ENCODE measurements at regions not wholly inside any gene's neighbourhood (a gene's known extent, or its start where the extent isn't known, plus 50 kb on each side); places are given as distances from the start of the nearest gene placed in this dataset.
"Not testable (repeated sequence)": the region's sequence is repeated elsewhere in the genome, so short reads cannot be mapped to it uniquely, and the experiment has no call there.

GRCh38 chr10:65423043-65423442 lies 1502.8 kb upstream of the LRRTM3 start (continued):
- no peak for TF ChIP-seq ZNF782 (CRISPR knock-in tag; IDR thresholded peaks at IDR 0.05; ENCODE audit: borderline replicate concordance)

GRCh38 chr10:65429381-65429780 lies 1496.5 kb upstream of the LRRTM3 start:
- BruUV-seq (replicated peaks); DNase-seq (ENCODE audit: low spot score); in situ Hi-C loops (cut with HindIII; ENCODE audit: extremely low pct_ligation_motif_present, low pct_unique_long_range_greater_than_20kb); CTCF ChIA-PET (ENCODE audit: low intra/inter-chr PET ratio, low total read pairs); POLR2A ChIA-PET; H3K79me2 ChIP-seq (ENCODE audit: insufficient read depth, low read length); H2AFZ ChIP-seq (ENCODE audit: low read length); H3K27me3 ChIP-seq (ENCODE audit: control insufficient read depth in 1 of 2, insufficient read depth in 2 of 2, low read length in 2 of 2); FAIRE-seq; H3K4me1 ChIP-seq (ENCODE audit: insufficient read depth, low read length); H3K4me3 ChIP-seq (replicated peaks in 1 of 3; ENCODE audit: insufficient read depth in 1 of 3, low read depth in 2 of 3, low read length in 3 of 3); H3K27ac ChIP-seq (ENCODE audit: extremely low read length, insufficient read depth, low read length); H3K9me3 ChIP-seq (ENCODE audit: low read length); H3K9ac ChIP-seq (ENCODE audit: insufficient read depth, low read depth, low read length); H3K4me2 ChIP-seq (ENCODE audit: low read depth, low read length); ATAC-seq; H3K36me3 ChIP-seq (replicated peaks in 1 of 2; ENCODE audit: control insufficient read depth in 1 of 2, insufficient read depth in 2 of 2, low read length in 2 of 2); intact Hi-C loops (cut with micrococcal nuclease; ENCODE audit: unreplicated experiment); H4K20me1 ChIP-seq (ENCODE audit: insufficient read depth, low read length): not testable (repeated sequence)
- WGBS (ENCODE audit: low lambda C conversion rate), result no CpG with 5 or more reads among the region's 30 CpGs

GRCh38 chr10:65430979-65431378 lies 1494.9 kb upstream of the LRRTM3 start:
- no peak for DNase-seq (ENCODE audit: low spot score)
- ChIA-PET POLR2A (no interaction called here), CTCF (ENCODE audit: low intra/inter-chr PET ratio, low total read pairs) (no interaction called here)
- ATAC-seq, result no peak
- no peaks in the 10 kb centered on the region for H3K4me1 ChIP-seq (ENCODE audit: insufficient read depth, low read length)
- no peaks in the 10 kb centered on the region for H4K20me1 ChIP-seq (ENCODE audit: insufficient read depth, low read length)
- FAIRE-seq, result no peak
- no peaks in the 10 kb centered on the region for H3K79me2 ChIP-seq (ENCODE audit: insufficient read depth, low read length)
- no TSS peak for BruUV-seq (replicated peaks)
- no peak overlapping the region for H2AFZ ChIP-seq (ENCODE audit: low read length)
- H3K9ac ChIP-seq (ENCODE audit: insufficient read depth, low read depth, low read length), result no peak overlapping the region
- H3K4me2 ChIP-seq (ENCODE audit: low read depth, low read length), result no peak overlapping the region
- intact Hi-C loops (cut with micrococcal nuclease; ENCODE audit: unreplicated experiment) (no loop called here), in situ Hi-C loops (cut with HindIII; ENCODE audit: extremely low pct_ligation_motif_present, low pct_unique_long_range_greater_than_20kb) (no loop called here)
- no peaks in the 10 kb centered on the region for H3K9me3 ChIP-seq (ENCODE audit: low read length)
- no peaks in the 10 kb centered on the region for H3K36me3 ChIP-seq (replicated peaks in 1 of 2; ENCODE audit: control insufficient read depth in 1 of 2, insufficient read depth in 2 of 2, low read length in 2 of 2)
- H3K4me3 ChIP-seq (replicated peaks in 1 of 3; ENCODE audit: insufficient read depth in 1 of 3, low read depth in 2 of 3, low read length in 3 of 3), result no peak overlapping the region
- no peaks in the 10 kb centered on the region for H3K27me3 ChIP-seq (ENCODE audit: control insufficient read depth in 1 of 2, insufficient read depth in 2 of 2, low read length in 2 of 2)
- TF ChIP-seq ZNF546 (CRISPR knock-in tag; conservative IDR thresholded peaks at IDR 0.05) (no peak), ZNF547 (CRISPR knock-in tag; IDR thresholded peaks at IDR 0.05) (no peak), TGIF2 (CRISPR knock-in tag; IDR thresholded peaks at IDR 0.05) (no peak), SMAD1 (CRISPR knock-in tag; IDR thresholded peaks at IDR 0.05; ENCODE audit: borderline replicate concordance, low read depth) (no peak), EZH2 (conservative IDR thresholded peaks at IDR 0.05; ENCODE audit: low read depth, low read length) (no peak), HHEX (CRISPR knock-in tag; IDR thresholded peaks at IDR 0.05) (no peak), SMARCC2 (IDR thresholded peaks at IDR 0.05) (no peak), ZNF276 (CRISPR knock-in tag; IDR thresholded peaks at IDR 0.05; ENCODE audit: low read depth) (no peak), GZF1 (CRISPR knock-in tag; IDR thresholded peaks at IDR 0.05) (no peak), HINFP (CRISPR knock-in tag; IDR thresholded peaks at IDR 0.05; ENCODE audit: low read depth) (no peak), ZNF781 (CRISPR knock-in tag; IDR thresholded peaks at IDR 0.05; ENCODE audit: borderline replicate concordance, not compliant biosample characterization) (no peak), ZNF17 (CRISPR knock-in tag; IDR thresholded peaks at IDR 0.05) (no peak)
- 17% methylated on average over 2 of the region's 2 CpGs for WGBS (ENCODE audit: low lambda C conversion rate)
- H3K27ac ChIP-seq (ENCODE audit: extremely low read length, insufficient read depth, low read length), result no peak overlapping the region

Data from HepG2 (cell line).